HepG2 (cell line): ENCODE measurements at regions not wholly inside any gene's neighbourhood (a gene's known extent, or its start where the extent isn't known, plus 50 kb on each side); places are given as distances from the start of the nearest gene placed in this dataset.

ENCODE experiments used
- ATAC-seq: fragments of 200-7000 bp; cut with Tn5 transposase; 3 replicates; pipeline ENCODE4 v1.9.1; 2020; ENCODE audit warnings: mild to moderate bottlenecking, moderate library complexity
- BruUV-seq: library from RNA; stranded (reverse); fragments of 400-500 nt; replicated peaks from 2 replicates; lab custom pipeline; 2021; lab: Mats Ljungman, UMichigan
- CTCF ChIA-PET: fragments of 300-600 bp; formaldehyde crosslinking; extraction: SDS; loops from one replicate; lab custom pipeline; 2021; ENCODE audit warnings: low total read pairs, inconsistent platforms, low intra/inter-chr PET ratio; lab: Yijun Ruan, JAX
- POLR2A ChIA-PET: fragments of 350-600 bp; sonication (Branson Sonifier 250); formaldehyde crosslinking; loops from one replicate; lab custom pipeline; 2020; ENCODE audit warnings: antibody characterized with exemption, inconsistent platforms; lab: Yijun Ruan, JAX
- DNase-seq: peaks from one replicate; pipeline ENCODE4 v3.0.0-alpha.2; 2015; ENCODE audit warnings: low spot score
- FAIRE-seq: peaks from 3 replicates; lab custom pipeline; 2011; peaks lifted over from hg19 to GRCh38; lab: Jason Lieb, UNC
- H2AFZ ChIP-seq: one replicate; pipeline ENCODE4 v1.6.1; 2011; ENCODE audit warnings: low read length, inconsistent platforms
- H3K27ac ChIP-seq: fragments of 300-600 bp; 3 replicates; pipeline ENCODE4 v1.8.0; 2011; ENCODE audit warnings: mixed run types, mild to moderate bottlenecking, mixed read lengths, low read length, inconsistent platforms; ENCODE audit not compliant: insufficient read depth; ENCODE audit errors: extremely low read length
- H3K27me3 ChIP-seq, 2 experiments: fragments of 200-600 bp in 1 of 2; 2 replicates in 1 of 2; 3 replicates in 1 of 2; pipeline versions ENCODE4 v1.6.0 to v1.8.0; 2011; ENCODE audit warnings: low read length in 2 of 2, mild to moderate bottlenecking in 2 of 2, moderate library complexity in 2 of 2, inconsistent platforms in 1 of 2; ENCODE audit not compliant: insufficient read depth in 2 of 2, control insufficient read depth in 1 of 2
- H3K36me3 ChIP-seq, 2 experiments: fragments of 200-600 bp in 1 of 2; replicated peaks in 1 of 2; 2 replicates in 1 of 2; 3 replicates in 1 of 2; pipeline versions ENCODE4 v1.5.1 to v1.8.0; 2011; ENCODE audit warnings: low read length in 2 of 2, inconsistent platforms in 1 of 2; ENCODE audit not compliant: insufficient read depth in 2 of 2, control insufficient read depth in 1 of 2
- H3K4me1 ChIP-seq: 2 replicates; pipeline ENCODE4 v1.5.1; 2012; ENCODE audit warnings: low read length, inconsistent platforms; ENCODE audit not compliant: insufficient read depth
- H3K4me2 ChIP-seq: 2 replicates; pipeline ENCODE4 v1.6.0; 2011; ENCODE audit warnings: low read depth, low read length, inconsistent platforms
- H3K4me3 ChIP-seq, 3 experiments: fragments of 200-600 bp in 1 of 3; sonication (generic), shearing (Covaris generic) in 1 of 3; replicated peaks in 1 of 3; 2 replicates each; pipeline ENCODE4 v1.5.1; 2011 to 2016; ENCODE audit warnings: low read length in 3 of 3, inconsistent platforms in 2 of 3, low read depth in 2 of 3, mild to moderate bottlenecking in 2 of 3, control low read depth in 1 of 3, mixed read lengths in 1 of 3; ENCODE audit not compliant: insufficient read depth in 1 of 3
- H3K79me2 ChIP-seq: one replicate; pipeline ENCODE4 v1.6.1; 2011; ENCODE audit warnings: low read length, inconsistent platforms; ENCODE audit not compliant: insufficient read depth
- H3K9ac ChIP-seq: 2 replicates; pipeline ENCODE4 v1.6.0; 2011; ENCODE audit warnings: mild to moderate bottlenecking, low read depth, low read length, inconsistent platforms; ENCODE audit not compliant: insufficient read depth
- H3K9me3 ChIP-seq: 2 replicates; pipeline ENCODE4 v1.5.1; 2012; ENCODE audit warnings: mild to moderate bottlenecking, low read length
- H4K20me1 ChIP-seq: 2 replicates; pipeline ENCODE4 v1.6.0; 2011; ENCODE audit warnings: inconsistent platforms, mild to moderate bottlenecking, low read length, moderate library complexity; ENCODE audit not compliant: insufficient read depth
- AHR ChIP-seq: IDR thresholded peaks from 2 replicates; pipeline ENCODE4 v1.6.1; 2018; ENCODE audit warnings: missing genetic modification reagents, missing compliant biosample characterization
- BRCA1 ChIP-seq: sonication (generic); formaldehyde crosslinking; IDR thresholded peaks from 2 replicates; pipeline ENCODE4 v1.4.0; 2020; ENCODE audit warnings: missing genetic modification reagents
- MBNL3 ChIP-seq: fragments of 250-450 bp; sonication (Bioruptor Pico); conservative IDR thresholded peaks from 2 replicates; pipeline ENCODE4 v1.8.0; 2022; ENCODE audit warnings: mild to moderate bottlenecking, inconsistent platforms
- NFIB ChIP-seq: sonication (generic); formaldehyde crosslinking; IDR thresholded peaks from 2 replicates; pipeline ENCODE4 v1.9.0; 2021; ENCODE audit warnings: missing genetic modification reagents, mild to moderate bottlenecking, borderline replicate concordance
- PAWR ChIP-seq: sonication (generic); formaldehyde crosslinking; IDR thresholded peaks from 2 replicates; pipeline ENCODE4 v1.4.0; 2020; ENCODE audit warnings: missing genetic modification reagents, mild to moderate bottlenecking, borderline replicate concordance
- POLR2A ChIP-seq, 2 experiments: IDR thresholded peaks; 2 replicates each; pipeline ENCODE4 v1.6.1; 2011; ENCODE audit warnings: low read depth in 2 of 2, low read length in 2 of 2, mild to moderate bottlenecking in 1 of 2, moderate library complexity in 1 of 2; ENCODE audit not compliant: insufficient read depth in 1 of 2
- RELA ChIP-seq: sonication (generic); formaldehyde crosslinking; IDR thresholded peaks from 2 replicates; pipeline ENCODE4 v1.4.0; 2020; ENCODE audit warnings: missing genetic modification reagents
- ZFP90 ChIP-seq: sonication (generic); formaldehyde crosslinking; IDR thresholded peaks from 2 replicates; pipeline ENCODE4 v1.8.0; 2022; ENCODE audit warnings: missing genetic modification reagents, mild to moderate bottlenecking, inconsistent platforms, borderline replicate concordance
- ZNF282 ChIP-seq: fragments of 450-650 bp; IDR thresholded peaks from 2 replicates; pipeline ENCODE4 v1.6.1; 2018; ENCODE audit not compliant: partially characterized antibody
- ZNF746 ChIP-seq: sonication (generic); formaldehyde crosslinking; IDR thresholded peaks from 2 replicates; pipeline ENCODE4 v1.8.0; 2022; ENCODE audit warnings: mild to moderate bottlenecking, missing genetic modification reagents
- ZSCAN12 ChIP-seq: sonication (generic); formaldehyde crosslinking; IDR thresholded peaks from 2 replicates; pipeline ENCODE4 v1.9.0; 2021; ENCODE audit warnings: mild to moderate bottlenecking, missing genetic modification reagents
- ZSCAN30 ChIP-seq: sonication (generic); formaldehyde crosslinking; IDR thresholded peaks from 2 replicates; pipeline ENCODE4 v1.5.0; 2020; ENCODE audit warnings: mild to moderate bottlenecking, missing genetic modification reagents
- WGBS: methylation state at CpG from one replicate; pipeline ENCODE4 v1.1.6; 2017; ENCODE audit warnings: low lambda C conversion rate; 5-methylcytosine and 5-hydroxymethylcytosine counted together
- in situ Hi-C: cut with HindIII; loops from 2 replicates; pipeline ENCODE4 v1.10.0; 2017; ENCODE audit warnings: low pct_unique_long_range_greater_than_20kb; ENCODE audit not compliant: extremely low pct_ligation_motif_present
- intact Hi-C: fragments of 100-400 bp; cut with micrococcal nuclease; formaldehyde crosslinking; loops from one replicate; pipeline ENCODE4 v1.10.0; 2022; ENCODE audit not compliant: unreplicated experiment
- TF ChIP-seq, protein P1 (sequence below), 2 experiments: IDR thresholded peaks; 2 replicates each; pipeline ENCODE4 v1.6.1; 2011 to 2012; ENCODE audit warnings: low read length in 2 of 2, borderline replicate concordance in 1 of 2, low read depth in 1 of 2, mild to moderate bottlenecking in 1 of 2, moderate library complexity in 1 of 2
- TF ChIP-seq, protein P2 (sequence below): sonication (generic); formaldehyde crosslinking; IDR thresholded peaks from 2 replicates; pipeline ENCODE4 v1.8.0; 2022; ENCODE audit warnings: missing genetic modification reagents, low read depth, mild to moderate bottlenecking, borderline replicate concordance

DNA sequence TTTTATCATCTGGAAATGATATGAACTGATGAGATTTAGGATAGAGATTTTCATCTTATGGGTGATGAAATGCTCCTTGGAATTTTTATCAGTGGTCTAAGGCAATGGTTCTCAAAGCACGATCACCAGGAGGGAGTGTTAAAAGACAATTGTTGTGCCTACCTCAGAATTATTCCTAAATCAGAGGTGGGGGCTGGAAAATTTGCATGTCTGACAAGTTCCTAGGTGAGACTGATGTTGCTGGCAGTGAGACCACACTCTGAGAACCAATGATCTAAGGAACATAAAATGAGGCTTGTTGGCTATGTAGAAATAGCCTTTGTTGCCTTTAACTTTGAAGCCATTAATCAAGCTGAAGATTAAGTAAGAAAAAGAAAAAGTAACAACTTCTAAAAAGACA, 416.6 kb upstream of the AZI2 start:
- FAIRE-seq (no peak), ATAC-seq (no peak)
- BruUV-seq = no TSS peak
- Histone ChIP-seq H3K9me3 (peaks cover 35% of the 10 kb centered on the region), H3K27me3 (no peaks in the 10 kb centered on the region), H2AFZ (no peak overlapping the region), H3K4me2 (no peak overlapping the region), H3K79me2 (no peaks in the 10 kb centered on the region), H3K36me3 (no peaks in the 10 kb centered on the region)
- ChIA-PET POLR2A (no interaction called here), CTCF (no interaction called here)
- WGBS = 0% methylated on average over 1 of the region's 1 CpG
- TF ChIP-seq ZNF282 (no peak), NFIB (no peak), BRCA1 (no peak), AHR (CRISPR knock-in tag) (no peak), POLR2A (IDR thresholded peaks at IDR 0.05; ENCODE audit: insufficient read depth in 1 of 2, low read depth in 2 of 2, low read length in 2 of 2) (no peak), RELA (CRISPR knock-in tag) (no peak), MBNL3 (no peak), ZSCAN12 (CRISPR knock-in tag) (no peak), ZSCAN30 (CRISPR knock-in tag) (no peak), ZNF746 (CRISPR knock-in tag) (no peak), PAWR (CRISPR knock-in tag) (no peak), ZFP90 (CRISPR knock-in tag) (no peak)
- TF ChIP-seq, protein P1, sequence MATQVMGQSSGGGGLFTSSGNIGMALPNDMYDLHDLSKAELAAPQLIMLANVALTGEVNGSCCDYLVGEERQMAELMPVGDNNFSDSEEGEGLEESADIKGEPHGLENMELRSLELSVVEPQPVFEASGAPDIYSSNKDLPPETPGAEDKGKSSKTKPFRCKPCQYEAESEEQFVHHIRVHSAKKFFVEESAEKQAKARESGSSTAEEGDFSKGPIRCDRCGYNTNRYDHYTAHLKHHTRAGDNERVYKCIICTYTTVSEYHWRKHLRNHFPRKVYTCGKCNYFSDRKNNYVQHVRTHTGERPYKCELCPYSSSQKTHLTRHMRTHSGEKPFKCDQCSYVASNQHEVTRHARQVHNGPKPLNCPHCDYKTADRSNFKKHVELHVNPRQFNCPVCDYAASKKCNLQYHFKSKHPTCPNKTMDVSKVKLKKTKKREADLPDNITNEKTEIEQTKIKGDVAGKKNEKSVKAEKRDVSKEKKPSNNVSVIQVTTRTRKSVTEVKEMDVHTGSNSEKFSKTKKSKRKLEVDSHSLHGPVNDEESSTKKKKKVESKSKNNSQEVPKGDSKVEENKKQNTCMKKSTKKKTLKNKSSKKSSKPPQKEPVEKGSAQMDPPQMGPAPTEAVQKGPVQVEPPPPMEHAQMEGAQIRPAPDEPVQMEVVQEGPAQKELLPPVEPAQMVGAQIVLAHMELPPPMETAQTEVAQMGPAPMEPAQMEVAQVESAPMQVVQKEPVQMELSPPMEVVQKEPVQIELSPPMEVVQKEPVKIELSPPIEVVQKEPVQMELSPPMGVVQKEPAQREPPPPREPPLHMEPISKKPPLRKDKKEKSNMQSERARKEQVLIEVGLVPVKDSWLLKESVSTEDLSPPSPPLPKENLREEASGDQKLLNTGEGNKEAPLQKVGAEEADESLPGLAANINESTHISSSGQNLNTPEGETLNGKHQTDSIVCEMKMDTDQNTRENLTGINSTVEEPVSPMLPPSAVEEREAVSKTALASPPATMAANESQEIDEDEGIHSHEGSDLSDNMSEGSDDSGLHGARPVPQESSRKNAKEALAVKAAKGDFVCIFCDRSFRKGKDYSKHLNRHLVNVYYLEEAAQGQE (IDR thresholded peaks at IDR 0.05; ENCODE audit: borderline replicate concordance in 1 of 2, low read depth in 1 of 2, low read length in 2 of 2) = no peak
- TF ChIP-seq, protein P2, sequence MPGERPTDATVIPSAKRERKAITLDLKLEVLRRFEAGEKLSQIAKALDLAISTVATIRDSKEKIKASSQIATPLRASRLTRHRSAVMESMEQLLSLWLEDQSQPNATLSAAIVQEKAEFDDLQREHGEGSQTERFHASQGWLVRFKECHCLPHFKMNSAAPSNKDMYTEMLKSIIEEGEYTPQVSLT (CRISPR knock-in tag) = no peak
- TF ChIP-seq, all 625 proteins: peak for 0
- DNase-seq = no peak
- Histone ChIP-seq H3K27ac (no peak overlapping the region), H3K4me1 (no peaks in the 10 kb centered on the region), H3K4me3 (no peak overlapping the region), H3K9ac (no peak overlapping the region), H4K20me1 (no peaks in the 10 kb centered on the region)
- intact Hi-C loops (no loop called here), in situ Hi-C loops (no loop called here)
